WTC11 (cell line): ENCODE measurements at regions not wholly inside any gene's neighbourhood (a gene's known extent, or its start where the extent isn't known, plus 50 kb on each side); places are given as distances from the start of the nearest gene placed in this dataset.

ENCODE experiments used
- ATAC-seq: fragments of 200-7000 bp; cut with Tn5 transposase; 2 replicates; pipeline ENCODE4 v1.10.0; 2021; ENCODE audit warnings: mild to moderate bottlenecking, moderate library complexity
- CTCF ChIA-PET: fragments of 300-600 bp; sonication (Branson Sonifier 250); formaldehyde crosslinking; loops from one replicate; lab custom pipeline; 2021; ENCODE audit warnings: antibody characterized with exemption; lab: Charles Lee
- POLR2A ChIA-PET: fragments of 350-600 bp; sonication (Branson Sonifier 250); formaldehyde crosslinking; loops from one replicate; lab custom pipeline; 2021; ENCODE audit warnings: antibody characterized with exemption; lab: Charles Lee
- DNase-seq: peaks from one replicate; pipeline ENCODE4 v3.0.0; 2021; ENCODE audit warnings: low spot score
- H3K27ac Mint-ChIP-seq: 2 replicates; pipeline ENCODE4 v1.8.0; 2021; ENCODE audit warnings: mixed read lengths
- H3K27me3 Mint-ChIP-seq: 2 replicates; pipeline ENCODE4 v1.8.0; 2021; ENCODE audit warnings: low read depth, mild to moderate bottlenecking, moderate library complexity, mixed read lengths
- H3K36me3 Mint-ChIP-seq: 2 replicates; pipeline ENCODE4 v1.8.0; 2021; ENCODE audit warnings: mixed read lengths
- H3K4me1 Mint-ChIP-seq: 2 replicates; pipeline ENCODE4 v1.8.0; 2022; ENCODE audit warnings: mixed read lengths
- H3K4me3 Mint-ChIP-seq: 2 replicates; pipeline ENCODE4 v1.8.0; 2021; ENCODE audit warnings: mild to moderate bottlenecking, moderate library complexity, mixed read lengths
- H3K9me3 Mint-ChIP-seq: 2 replicates; pipeline ENCODE4 v1.8.0; 2021; ENCODE audit warnings: mixed read lengths
- AFF4 ChIP-seq: sonication (generic); formaldehyde crosslinking; IDR thresholded peaks from 2 replicates; pipeline ENCODE4 v1.8.1; 2023; ENCODE audit warnings: mild to moderate bottlenecking, missing genetic modification reagents, borderline replicate concordance
- ATF3 ChIP-seq: sonication (generic); formaldehyde crosslinking; conservative IDR thresholded peaks from 2 replicates; pipeline ENCODE4 v1.8.1; 2022; ENCODE audit warnings: mild to moderate bottlenecking, missing genetic modification reagents
- CREB1 ChIP-seq: sonication (generic); formaldehyde crosslinking; IDR thresholded peaks from 2 replicates; pipeline ENCODE4 v1.8.0; 2023; ENCODE audit warnings: mild to moderate bottlenecking, missing genetic modification reagents
- CTCF ChIP-seq: fragments of 200-600 bp; IDR thresholded peaks from 2 replicates; pipeline ENCODE4 v1.8.0; 2022; ENCODE audit warnings: antibody characterized with exemption
- ELF4 ChIP-seq: sonication (generic); formaldehyde crosslinking; IDR thresholded peaks from 2 replicates; pipeline ENCODE4 v1.8.1; 2022; ENCODE audit warnings: low read depth, mild to moderate bottlenecking, moderate library complexity, missing genetic modification reagents
- FOXJ3 ChIP-seq: sonication (generic); formaldehyde crosslinking; IDR thresholded peaks from 2 replicates; pipeline ENCODE4 v1.9.0; 2021; ENCODE audit warnings: missing genetic modification reagents, mild to moderate bottlenecking, borderline replicate concordance
- FOXP4 ChIP-seq: sonication (generic); formaldehyde crosslinking; IDR thresholded peaks from 2 replicates; pipeline ENCODE4 v1.8.0; 2022; ENCODE audit warnings: mild to moderate bottlenecking, missing genetic modification reagents
- MAX ChIP-seq: sonication (generic); formaldehyde crosslinking; IDR thresholded peaks from 2 replicates; pipeline ENCODE4 v1.8.0; 2022; ENCODE audit warnings: mild to moderate bottlenecking, missing genetic modification reagents
- NFATC4 ChIP-seq: fragments of 250-450 bp; sonication (Bioruptor Pico); IDR thresholded peaks from 2 replicates; pipeline ENCODE4 v1.9.0; 2021; ENCODE audit warnings: mild to moderate bottlenecking
- NFYB ChIP-seq: sonication (generic); formaldehyde crosslinking; conservative IDR thresholded peaks from 2 replicates; pipeline ENCODE4 v1.8.0; 2022; ENCODE audit warnings: low read depth, missing genetic modification reagents
- PRDM15 ChIP-seq: sonication (generic); formaldehyde crosslinking; IDR thresholded peaks from 2 replicates; pipeline ENCODE4 v1.8.0; 2022; ENCODE audit warnings: missing genetic modification reagents
- TCF7 ChIP-seq: sonication (generic); formaldehyde crosslinking; IDR thresholded peaks from 2 replicates; pipeline ENCODE4 v1.8.0; 2022; ENCODE audit warnings: mild to moderate bottlenecking, low read depth, missing genetic modification reagents, moderate library complexity
- ZBTB21 ChIP-seq: sonication (generic); formaldehyde crosslinking; IDR thresholded peaks from 2 replicates; pipeline ENCODE4 v1.8.1; 2023; ENCODE audit warnings: mild to moderate bottlenecking, missing genetic modification reagents, borderline replicate concordance
- ZNF121 ChIP-seq: sonication (generic); formaldehyde crosslinking; IDR thresholded peaks from 2 replicates; pipeline ENCODE4 v1.8.0; 2023; ENCODE audit warnings: missing genetic modification reagents
- ZNF317 ChIP-seq: sonication (generic); formaldehyde crosslinking; IDR thresholded peaks from 2 replicates; pipeline ENCODE4 v1.8.1; 2023; ENCODE audit warnings: low read depth, mild to moderate bottlenecking, moderate library complexity, missing genetic modification reagents, borderline replicate concordance
- TF ChIP-seq, protein P1 (sequence below): fragments of 250-450 bp; sonication (Bioruptor Pico); IDR thresholded peaks from 2 replicates; pipeline ENCODE4 v1.9.0; 2021; ENCODE audit warnings: mild to moderate bottlenecking
- TF ChIP-seq, protein P2 (sequence below): sonication (generic); formaldehyde crosslinking; conservative IDR thresholded peaks from 2 replicates; pipeline ENCODE4 v1.8.1; 2023; ENCODE audit warnings: mild to moderate bottlenecking, low read depth, missing genetic modification reagents, moderate library complexity

DNA sequence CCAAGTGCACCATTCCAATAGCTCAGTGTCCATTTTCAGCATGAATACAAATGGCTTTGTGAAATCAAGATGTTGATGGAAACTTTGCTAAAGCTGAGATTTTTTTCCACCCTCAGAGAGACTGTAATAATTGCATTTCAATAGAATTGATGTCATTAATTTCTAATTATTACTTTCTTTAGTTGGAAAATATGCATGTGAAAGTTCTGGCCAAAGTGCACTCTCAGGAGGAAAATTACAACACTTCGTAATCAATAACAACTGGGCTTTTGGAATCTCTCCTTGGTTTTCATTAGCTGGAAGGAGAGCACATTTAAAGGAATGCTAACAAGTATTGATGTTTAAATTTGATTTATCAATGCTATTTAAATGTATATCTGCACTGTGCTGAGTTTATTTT is 529.5 kb upstream of the CDH8 start:
- POLR2A ChIA-PET = no interaction called here

More for the DNA sequence above, 529.5 kb upstream of the CDH8 start:
- CTCF ChIA-PET = interaction anchor here (1.2 kb wide), 1 partner anchor 21 kb away, joined by 4 read pairs; no protein-coding TSS in a partner anchor
- H3K9me3 Mint-ChIP-seq = no peaks in the 10 kb centered on the region
- no peak overlapping the region for H3K4me3 Mint-ChIP-seq
- H3K27me3 Mint-ChIP-seq = no peaks in the 10 kb centered on the region
- H3K4me1 Mint-ChIP-seq = peaks cover 5% of the 10 kb centered on the region
- H3K27ac Mint-ChIP-seq = no peak overlapping the region
- TF ChIP-seq NFYB = no peak
- no peak for TF ChIP-seq MAX
- TF ChIP-seq ZNF317 (CRISPR knock-in tag) = no peak
- no peak for TF ChIP-seq ATF3 (CRISPR knock-in tag)
- TF ChIP-seq TCF7 = no peak
- no peak for TF ChIP-seq FOXJ3 (CRISPR knock-in tag)
- TF ChIP-seq, protein P1, sequence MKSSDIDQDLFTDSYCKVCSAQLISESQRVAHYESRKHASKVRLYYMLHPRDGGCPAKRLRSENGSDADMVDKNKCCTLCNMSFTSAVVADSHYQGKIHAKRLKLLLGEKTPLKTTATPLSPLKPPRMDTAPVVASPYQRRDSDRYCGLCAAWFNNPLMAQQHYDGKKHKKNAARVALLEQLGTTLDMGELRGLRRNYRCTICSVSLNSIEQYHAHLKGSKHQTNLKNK (CRISPR knock-in tag) = no peak
- TF ChIP-seq NFATC4 (CRISPR knock-in tag) = no peak
- TF ChIP-seq CREB1 = no peak
- TF ChIP-seq ELF4 (CRISPR knock-in tag) = no peak
- no peak for TF ChIP-seq FOXP4
- no peak for TF ChIP-seq PRDM15
- no peak for TF ChIP-seq AFF4 (CRISPR knock-in tag)
- no peak for TF ChIP-seq ZBTB21 (CRISPR knock-in tag)
- TF ChIP-seq, protein P2, sequence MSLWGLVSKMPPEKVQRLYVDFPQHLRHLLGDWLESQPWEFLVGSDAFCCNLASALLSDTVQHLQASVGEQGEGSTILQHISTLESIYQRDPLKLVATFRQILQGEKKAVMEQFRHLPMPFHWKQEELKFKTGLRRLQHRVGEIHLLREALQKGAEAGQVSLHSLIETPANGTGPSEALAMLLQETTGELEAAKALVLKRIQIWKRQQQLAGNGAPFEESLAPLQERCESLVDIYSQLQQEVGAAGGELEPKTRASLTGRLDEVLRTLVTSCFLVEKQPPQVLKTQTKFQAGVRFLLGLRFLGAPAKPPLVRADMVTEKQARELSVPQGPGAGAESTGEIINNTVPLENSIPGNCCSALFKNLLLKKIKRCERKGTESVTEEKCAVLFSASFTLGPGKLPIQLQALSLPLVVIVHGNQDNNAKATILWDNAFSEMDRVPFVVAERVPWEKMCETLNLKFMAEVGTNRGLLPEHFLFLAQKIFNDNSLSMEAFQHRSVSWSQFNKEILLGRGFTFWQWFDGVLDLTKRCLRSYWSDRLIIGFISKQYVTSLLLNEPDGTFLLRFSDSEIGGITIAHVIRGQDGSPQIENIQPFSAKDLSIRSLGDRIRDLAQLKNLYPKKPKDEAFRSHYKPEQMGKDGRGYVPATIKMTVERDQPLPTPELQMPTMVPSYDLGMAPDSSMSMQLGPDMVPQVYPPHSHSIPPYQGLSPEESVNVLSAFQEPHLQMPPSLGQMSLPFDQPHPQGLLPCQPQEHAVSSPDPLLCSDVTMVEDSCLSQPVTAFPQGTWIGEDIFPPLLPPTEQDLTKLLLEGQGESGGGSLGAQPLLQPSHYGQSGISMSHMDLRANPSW = no peak
- no peak for TF ChIP-seq ZNF121 (CRISPR knock-in tag)
- TF ChIP-seq CTCF = no peak
- no peak for ATAC-seq
- no peak for DNase-seq
- H3K36me3 Mint-ChIP-seq = no peaks in the 10 kb centered on the region
